Suprapubic skin (tissue), 4 donors: ENCODE measurements at regions not wholly inside any gene's neighbourhood (a gene's known extent, or its start where the extent isn't known, plus 50 kb on each side); places are given as distances from the start of the nearest gene placed in this dataset.

Source experiments
- DNase-seq, 2 donors: peaks; one replicate each; pipeline ENCODE4 v3.0.0-alpha.2; 2019; ENCODE audit warnings: low spot score in 2 of 2
- H3K27ac ChIP-seq: fragments of 200-600 bp; sonication (generic); one replicate; pipeline ENCODE4 v1.5.1; 2019
- H3K27me3 ChIP-seq: fragments of 200-600 bp; sonication (generic); one replicate; pipeline ENCODE4 v1.5.1; 2019
- H3K36me3 ChIP-seq: fragments of 200-600 bp; sonication (generic); one replicate; pipeline ENCODE4 v1.5.1; 2019
- H3K4me1 ChIP-seq: fragments of 200-600 bp; sonication (generic); one replicate; pipeline ENCODE4 v1.5.1; 2019
- H3K4me3 ChIP-seq: fragments of 200-600 bp; sonication (generic); one replicate; pipeline ENCODE4 v1.5.1; 2019; ENCODE audit warnings: mild to moderate bottlenecking
- H3K9me3 ChIP-seq: fragments of 200-600 bp; sonication (generic); one replicate; pipeline ENCODE4 v1.5.1; 2019
- EP300 ChIP-seq: sonication (generic); formaldehyde crosslinking; IDR thresholded peaks from one replicate; pipeline ENCODE4 v1.6.1; 2017; ENCODE audit warnings: antibody characterized with exemption
- POLR2A ChIP-seq, 2 donors: fragments of 450-650 bp; IDR thresholded peaks; one replicate each; pipeline ENCODE4 v1.6.1; 2017; ENCODE audit warnings: antibody characterized with exemption in 2 of 2, mild to moderate bottlenecking in 2 of 2, moderate library complexity in 2 of 2
- POLR2AphosphoS5 ChIP-seq, 3 donors: sonication (generic); formaldehyde crosslinking; IDR thresholded peaks; one replicate each; pipeline ENCODE4 v1.6.1; 2017; ENCODE audit warnings: antibody characterized with exemption in 3 of 3
- WGBS: methylation state at CpG from one replicate; pipeline ENCODE4 v1.1.5; 2018; 5-methylcytosine and 5-hydroxymethylcytosine counted together
- TF ChIP-seq, protein P1 (sequence below), 2 donors: fragments of 200-600 bp in 1 of 2; fragments of 450-650 bp in 1 of 2; sonication (generic) in 1 of 2; IDR thresholded peaks; one replicate each; pipeline ENCODE4 v1.5.1; 2016 to 2019; ENCODE audit warnings: antibody characterized with exemption in 2 of 2, mild to moderate bottlenecking in 1 of 2, moderate library complexity in 1 of 2

DNA sequence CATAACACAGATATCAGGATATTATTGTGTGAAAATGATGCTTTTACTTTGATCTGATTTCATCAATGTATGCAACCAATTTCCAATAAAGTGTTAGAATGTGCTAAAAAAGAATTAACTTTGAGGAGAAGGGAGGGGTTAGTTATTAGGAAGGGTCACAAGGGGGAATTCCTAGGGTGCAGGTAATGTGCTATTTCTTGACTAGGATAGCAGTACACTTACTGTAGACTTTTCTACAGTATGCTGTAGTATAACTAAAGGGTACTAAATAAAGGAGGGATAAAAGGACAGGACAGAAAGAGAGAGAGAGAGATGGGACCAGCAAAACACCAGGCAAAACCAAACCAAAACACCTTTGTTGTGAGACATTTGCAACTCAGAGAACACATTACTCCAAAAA, 121.4 kb upstream of the RAP1B start:
- Histone ChIP-seq H3K9me3 (no peaks in the 10 kb centered on the region), H3K27ac (no peak overlapping the region), H3K4me1 (no peaks in the 10 kb centered on the region), H3K4me3 (no peak overlapping the region), H3K36me3 (no peaks in the 10 kb centered on the region), H3K27me3 (no peaks in the 10 kb centered on the region)
- DNase-seq, result no peak
- no peak for TF ChIP-seq EP300
- TF ChIP-seq, protein P1, sequence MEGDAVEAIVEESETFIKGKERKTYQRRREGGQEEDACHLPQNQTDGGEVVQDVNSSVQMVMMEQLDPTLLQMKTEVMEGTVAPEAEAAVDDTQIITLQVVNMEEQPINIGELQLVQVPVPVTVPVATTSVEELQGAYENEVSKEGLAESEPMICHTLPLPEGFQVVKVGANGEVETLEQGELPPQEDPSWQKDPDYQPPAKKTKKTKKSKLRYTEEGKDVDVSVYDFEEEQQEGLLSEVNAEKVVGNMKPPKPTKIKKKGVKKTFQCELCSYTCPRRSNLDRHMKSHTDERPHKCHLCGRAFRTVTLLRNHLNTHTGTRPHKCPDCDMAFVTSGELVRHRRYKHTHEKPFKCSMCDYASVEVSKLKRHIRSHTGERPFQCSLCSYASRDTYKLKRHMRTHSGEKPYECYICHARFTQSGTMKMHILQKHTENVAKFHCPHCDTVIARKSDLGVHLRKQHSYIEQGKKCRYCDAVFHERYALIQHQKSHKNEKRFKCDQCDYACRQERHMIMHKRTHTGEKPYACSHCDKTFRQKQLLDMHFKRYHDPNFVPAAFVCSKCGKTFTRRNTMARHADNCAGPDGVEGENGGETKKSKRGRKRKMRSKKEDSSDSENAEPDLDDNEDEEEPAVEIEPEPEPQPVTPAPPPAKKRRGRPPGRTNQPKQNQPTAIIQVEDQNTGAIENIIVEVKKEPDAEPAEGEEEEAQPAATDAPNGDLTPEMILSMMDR (IDR thresholded peaks at IDR 0.05), result no peak
- TF ChIP-seq POLR2A (IDR thresholded peaks at IDR 0.05), result no peak
- no peak for TF ChIP-seq POLR2AphosphoS5 (IDR thresholded peaks at IDR 0.05)

DNA sequence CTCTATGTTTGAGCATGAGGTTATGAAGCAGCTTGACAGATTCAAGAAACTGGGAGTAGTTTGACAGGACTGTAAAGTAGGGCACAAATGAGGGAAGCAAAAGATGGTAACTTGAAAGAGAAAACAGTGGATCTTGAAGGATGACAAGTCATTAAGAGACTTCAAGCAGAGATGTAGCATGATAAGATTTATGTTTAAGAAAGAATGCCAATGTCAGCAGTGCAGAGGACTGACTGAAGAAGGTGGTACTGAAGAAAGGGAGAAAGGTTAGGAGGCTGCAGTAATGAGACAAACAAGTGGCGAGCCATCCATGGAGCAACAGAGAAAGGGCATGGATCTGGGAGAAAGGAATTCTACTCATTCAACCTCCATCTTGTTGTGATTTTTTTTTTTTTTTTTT, 120.2 kb upstream of the RAP1B start:
- Histone ChIP-seq H3K27ac (no peak overlapping the region), H3K36me3 (no peaks in the 10 kb centered on the region), H3K4me1 (no peaks in the 10 kb centered on the region), H3K9me3 (no peaks in the 10 kb centered on the region), H3K4me3 (no peak overlapping the region), H3K27me3 (no peaks in the 10 kb centered on the region)
- TF ChIP-seq, protein P1 (IDR thresholded peaks at IDR 0.05), result no peak
- no peak for TF ChIP-seq POLR2AphosphoS5 (IDR thresholded peaks at IDR 0.05)
- no peak for TF ChIP-seq EP300
- TF ChIP-seq POLR2A (IDR thresholded peaks at IDR 0.05), result no peak
- no peak for DNase-seq
- WGBS, result 85% methylated on average over 1 of the region's 1 CpG

DNA sequence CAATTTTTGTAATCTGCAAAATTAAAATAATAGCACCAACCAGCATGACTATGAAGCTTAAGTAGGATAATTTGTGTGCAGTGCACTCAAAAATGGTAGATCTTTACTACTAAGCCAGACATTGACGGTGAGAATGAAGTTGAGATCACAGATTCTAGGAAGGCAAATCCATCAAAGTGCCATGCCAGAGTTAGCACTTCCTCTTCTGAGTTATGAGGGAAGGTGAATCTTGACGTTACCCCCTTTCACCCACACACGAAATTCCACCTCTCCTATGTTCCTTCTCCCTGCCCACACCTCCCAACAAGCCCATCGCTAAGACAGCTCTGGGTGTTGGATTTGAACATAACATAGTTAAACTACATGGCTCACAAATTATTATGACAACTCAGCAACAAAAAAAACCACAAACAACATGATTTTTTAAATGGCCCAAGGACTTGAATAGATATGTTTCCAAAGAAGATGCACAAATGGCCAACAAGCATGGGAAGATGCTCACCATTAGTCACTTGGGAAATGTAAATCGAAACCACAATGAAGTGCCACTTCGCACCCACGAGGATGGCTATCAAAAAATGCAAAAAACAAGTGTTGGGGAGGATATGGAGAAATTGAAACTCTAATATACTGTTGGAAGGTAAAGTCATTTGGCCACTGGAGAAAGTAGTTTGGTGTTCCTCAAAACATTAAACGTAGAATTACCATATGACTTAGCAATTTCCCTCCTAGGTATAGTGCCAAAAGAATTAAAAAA, 119.3 kb upstream of the RAP1B start:
- H3K4me3 ChIP-seq, result no peak overlapping the region
- H3K27me3 ChIP-seq, result no peaks in the 10 kb centered on the region
- 82% methylated on average over 8 of the region's 8 CpGs for WGBS
- no peaks in the 10 kb centered on the region for H3K36me3 ChIP-seq
- TF ChIP-seq POLR2AphosphoS5 (IDR thresholded peaks at IDR 0.05) (no peak), POLR2A (IDR thresholded peaks at IDR 0.05) (no peak), EP300 (no peak)
- TF ChIP-seq, protein P1 (IDR thresholded peaks at IDR 0.05), result no peak
- no peak for DNase-seq
- no peaks in the 10 kb centered on the region for H3K9me3 ChIP-seq
- no peaks in the 10 kb centered on the region for H3K4me1 ChIP-seq
- H3K27ac ChIP-seq, result no peak overlapping the region

DNA sequence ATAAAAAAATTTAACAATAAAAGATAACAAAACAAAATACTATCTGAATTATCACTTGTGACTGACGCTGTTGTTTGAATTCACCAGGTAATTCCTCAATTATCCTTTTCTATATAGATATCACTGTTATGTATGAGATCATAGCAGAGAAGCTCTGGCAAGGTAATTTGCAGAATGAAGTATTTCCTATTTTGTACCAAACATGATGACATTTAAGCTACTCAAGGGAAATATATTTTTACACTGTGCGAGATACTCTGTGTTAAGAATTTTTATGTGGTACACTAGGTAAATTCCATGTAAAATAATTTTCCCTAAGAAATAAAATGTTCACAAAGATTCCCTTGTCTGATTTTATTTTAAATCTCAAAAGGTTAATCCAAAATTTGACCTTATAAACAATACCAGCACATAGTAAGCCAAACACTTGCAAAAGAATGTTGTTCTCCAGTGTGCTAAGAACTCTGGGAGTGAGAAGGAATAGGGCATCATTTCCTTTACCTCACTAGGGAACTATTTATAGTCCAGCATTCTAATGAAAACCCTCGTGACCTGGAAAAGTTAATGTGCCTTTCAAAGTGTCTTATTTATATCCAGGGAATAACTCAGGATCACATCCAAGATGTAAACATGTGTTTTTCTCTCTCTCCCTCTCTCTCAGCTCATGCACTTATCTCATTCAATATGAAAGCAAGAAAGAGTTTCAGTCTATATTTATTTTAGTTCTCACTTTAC, 115.2 kb upstream of the RAP1B start:
- Histone ChIP-seq H3K9me3 (no peaks in the 10 kb centered on the region), H3K36me3 (no peaks in the 10 kb centered on the region), H3K27me3 (no peaks in the 10 kb centered on the region), H3K27ac (no peak overlapping the region), H3K4me1 (no peaks in the 10 kb centered on the region), H3K4me3 (no peak overlapping the region)
- WGBS, result 64% methylated on average over 3 of the region's 3 CpGs
- no peak for TF ChIP-seq POLR2AphosphoS5 (IDR thresholded peaks at IDR 0.05)
- TF ChIP-seq EP300, result no peak
- no peak for TF ChIP-seq POLR2A (IDR thresholded peaks at IDR 0.05)
- TF ChIP-seq, protein P1 (IDR thresholded peaks at IDR 0.05), result no peak
- DNase-seq, result no peak

DNA sequence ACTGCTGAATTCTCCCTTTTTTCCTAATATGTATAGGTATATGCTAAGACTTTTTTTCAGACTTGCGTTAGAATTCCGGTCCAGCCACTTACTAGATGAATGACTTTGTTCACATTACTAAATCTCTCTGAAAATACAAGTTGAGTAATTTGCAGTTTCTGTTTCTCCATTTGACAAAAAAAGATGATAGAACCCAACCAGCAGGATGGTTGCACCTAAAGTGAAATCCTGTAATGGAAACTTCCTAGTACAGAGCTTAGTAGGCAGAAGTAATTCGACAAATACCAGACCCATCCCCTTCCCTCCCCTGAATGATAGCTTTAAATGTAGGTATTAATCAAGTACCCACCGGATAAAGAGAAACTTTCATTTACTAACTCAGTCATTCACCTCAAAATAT, 113.6 kb upstream of the RAP1B start:
- no peak overlapping the region for H3K4me3 ChIP-seq
- WGBS, result 73% methylated on average over 4 of the region's 4 CpGs
- H3K27me3 ChIP-seq, result no peaks in the 10 kb centered on the region
- H3K9me3 ChIP-seq, result no peaks in the 10 kb centered on the region
- H3K36me3 ChIP-seq, result no peaks in the 10 kb centered on the region
- H3K27ac ChIP-seq, result no peak overlapping the region
- no peak for DNase-seq
- TF ChIP-seq POLR2A (IDR thresholded peaks at IDR 0.05) (no peak), EP300 (no peak), POLR2AphosphoS5 (IDR thresholded peaks at IDR 0.05) (no peak)
- TF ChIP-seq, protein P1 (IDR thresholded peaks at IDR 0.05), result no peak
- no peaks in the 10 kb centered on the region for H3K4me1 ChIP-seq
